ENCODE measurements at regions not wholly inside any gene's neighbourhood (a gene's known extent, or its start where the extent isn't known, plus 50 kb on each side); places are given as distances from the start of the nearest gene placed in this dataset.

GRCh38 chr2:57859755-57860154 is 186.9 kb upstream of the VRK2 start:
- Mint-ChIP-seq H3K27me3 (ENCODE audit: insufficient read depth, unreplicated experiment) (no peaks in the 10 kb centered on the region), H3K4me1 (ENCODE audit: insufficient read depth, unreplicated experiment) (peaks cover under 1% of the 10 kb centered on the region), H3K36me3 (ENCODE audit: insufficient read depth, unreplicated experiment) (no peaks in the 10 kb centered on the region), H3K4me3 (ENCODE audit: unreplicated experiment) (no peak overlapping the region), H3K9me3 (ENCODE audit: unreplicated experiment) (no peaks in the 10 kb centered on the region), H3K27ac (ENCODE audit: low read depth, unreplicated experiment) (no peak overlapping the region)
- CTCF ChIA-PET, result no interaction called here
- no TSS peak for BruUV-seq (replicated peaks)
- intact Hi-C loops (cut with micrococcal nuclease), result no loop called here
- POLR2A ChIA-PET, result no interaction called here
- no peak for TF ChIP-seq CTCF (IDR thresholded peaks at IDR 0.05; ENCODE audit: unreplicated experiment)
- DNase-seq (ENCODE audit: unreplicated experiment), result no peak

DNA sequence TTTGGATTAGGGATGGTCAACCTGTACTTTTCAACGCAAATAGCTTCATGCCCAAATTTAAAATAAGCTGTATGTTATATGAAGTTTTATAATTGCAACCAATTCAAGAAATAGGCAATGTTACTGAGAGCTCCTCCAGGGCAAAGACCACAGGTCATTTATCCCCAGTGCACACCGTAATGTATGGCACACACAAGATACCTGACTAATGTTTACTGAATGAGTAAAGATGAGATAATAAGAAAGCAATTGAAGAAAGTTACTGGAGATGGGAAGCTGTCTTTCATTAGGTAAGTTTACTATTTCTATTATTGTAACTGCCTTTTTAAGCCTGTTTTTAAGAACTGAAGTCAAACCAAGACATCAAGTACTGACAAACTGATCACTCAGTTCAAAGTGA is 184.5 kb upstream of the VRK2 start:
- Mint-ChIP-seq H3K4me1 (ENCODE audit: insufficient read depth, unreplicated experiment) (peaks cover 5% of the 10 kb centered on the region), H3K4me3 (ENCODE audit: unreplicated experiment) (no peak overlapping the region), H3K36me3 (ENCODE audit: insufficient read depth, unreplicated experiment) (no peaks in the 10 kb centered on the region), H3K27me3 (ENCODE audit: insufficient read depth, unreplicated experiment) (no peaks in the 10 kb centered on the region), H3K9me3 (ENCODE audit: unreplicated experiment) (no peaks in the 10 kb centered on the region), H3K27ac (ENCODE audit: low read depth, unreplicated experiment) (no peak overlapping the region)
- no TSS peak for BruUV-seq (replicated peaks)
- POLR2A ChIA-PET, result interaction anchor here (0.6 to 0.7 kb wide), 2 partner anchors 42 to 269 kb away, joined by 3 read pairs; no protein-coding TSS in a partner anchor
- no peak for TF ChIP-seq CTCF (IDR thresholded peaks at IDR 0.05; ENCODE audit: unreplicated experiment)
- DNase-seq (ENCODE audit: unreplicated experiment), result no peak
- intact Hi-C loops (cut with micrococcal nuclease), result no loop called here
- CTCF ChIA-PET, result interaction anchor here (0.7 kb wide), 1 partner anchor 81 kb away, joined by 3 read pairs; no protein-coding TSS in a partner anchor

DNA sequence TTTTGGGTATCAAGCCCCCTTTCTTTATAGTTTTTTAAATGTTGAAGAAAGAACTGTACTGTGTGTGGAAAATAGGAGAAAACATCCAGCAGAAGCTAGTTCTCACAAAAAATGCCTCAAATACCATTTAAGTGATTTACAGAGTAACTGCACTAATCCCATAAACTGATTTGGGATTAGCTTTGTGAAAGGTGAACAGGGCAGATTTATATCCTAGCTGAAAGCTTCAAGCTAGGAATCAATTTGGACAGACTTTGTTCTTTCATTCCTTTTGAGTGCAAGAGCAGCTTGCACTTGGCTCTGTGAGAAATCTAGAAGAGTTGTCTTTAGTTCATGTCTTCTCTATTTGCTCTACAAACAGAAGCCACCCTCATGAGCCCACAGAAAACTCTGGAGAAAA is 183.9 kb upstream of the VRK2 start:
- Mint-ChIP-seq H3K36me3 (ENCODE audit: insufficient read depth, unreplicated experiment) (no peaks in the 10 kb centered on the region), H3K27ac (ENCODE audit: low read depth, unreplicated experiment) (no peak overlapping the region), H3K4me1 (ENCODE audit: insufficient read depth, unreplicated experiment) (peaks cover 5% of the 10 kb centered on the region), H3K4me3 (ENCODE audit: unreplicated experiment) (no peak overlapping the region), H3K9me3 (ENCODE audit: unreplicated experiment) (no peaks in the 10 kb centered on the region), H3K27me3 (ENCODE audit: insufficient read depth, unreplicated experiment) (no peaks in the 10 kb centered on the region)
- ChIA-PET POLR2A (no interaction called here), CTCF (no interaction called here)
- no TSS peak for BruUV-seq (replicated peaks)
- intact Hi-C loops (cut with micrococcal nuclease), result no loop called here
- no peak for TF ChIP-seq CTCF (IDR thresholded peaks at IDR 0.05; ENCODE audit: unreplicated experiment)
- DNase-seq (ENCODE audit: unreplicated experiment), result no peak

DNA sequence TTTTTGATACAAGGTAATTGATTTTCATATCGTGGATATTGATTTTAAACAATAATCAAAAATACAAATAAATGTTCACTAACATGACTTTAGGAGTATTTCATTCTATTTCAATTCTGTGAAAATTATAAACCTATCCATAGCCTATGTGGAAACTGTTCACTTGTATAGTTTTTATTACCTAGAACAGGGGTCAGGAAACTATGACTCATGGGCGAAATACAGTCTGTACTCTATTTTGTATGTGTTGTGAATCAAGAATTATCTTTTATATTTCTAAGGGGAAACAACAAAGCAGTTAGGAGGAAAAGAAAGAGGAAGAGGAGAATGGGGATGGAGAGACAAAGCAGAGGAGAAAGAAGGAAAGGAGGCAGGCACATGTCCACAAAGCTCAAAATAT is 181.7 kb upstream of the VRK2 start:
- no peak overlapping the region for H3K27ac Mint-ChIP-seq (ENCODE audit: low read depth, unreplicated experiment)
- H3K36me3 Mint-ChIP-seq (ENCODE audit: insufficient read depth, unreplicated experiment), result no peaks in the 10 kb centered on the region
- CTCF ChIA-PET, result no interaction called here
- TF ChIP-seq CTCF (IDR thresholded peaks at IDR 0.05; ENCODE audit: unreplicated experiment), result no peak
- BruUV-seq (replicated peaks), result no TSS peak
- peaks cover 5% of the 10 kb centered on the region for H3K4me1 Mint-ChIP-seq (ENCODE audit: insufficient read depth, unreplicated experiment)
- no peaks in the 10 kb centered on the region for H3K27me3 Mint-ChIP-seq (ENCODE audit: insufficient read depth, unreplicated experiment)
- POLR2A ChIA-PET, result no interaction called here
- intact Hi-C loops (cut with micrococcal nuclease), result no loop called here
- no peak overlapping the region for H3K4me3 Mint-ChIP-seq (ENCODE audit: unreplicated experiment)
- no peaks in the 10 kb centered on the region for H3K9me3 Mint-ChIP-seq (ENCODE audit: unreplicated experiment)
- no peak for DNase-seq (ENCODE audit: unreplicated experiment)
